ENCODE measurements at regions not wholly inside any gene's neighbourhood (a gene's known extent, or its start where the extent isn't known, plus 50 kb on each side); places are given as distances from the start of the nearest gene placed in this dataset.

GRCh38 chr6:10276106-10276505 is 138.8 kb downstream of the TFAP2A start:
- no peak overlapping the region for H3K4me3 ChIP-seq (ENCODE audit: low read length)
- no peak for TF ChIP-seq CTCF (conservative IDR thresholded peaks at IDR 0.05; ENCODE audit: low read length)
- peak; percentile 25 for DNase-seq (ENCODE audit: low read depth)

GRCh38 chr6:10272591-10272990 is 142.3 kb downstream of the TFAP2A start:
- no peak for TF ChIP-seq CTCF (conservative IDR thresholded peaks at IDR 0.05; ENCODE audit: low read length)
- H3K4me3 ChIP-seq (ENCODE audit: low read length) = no peak overlapping the region
- no peak for DNase-seq (ENCODE audit: low read depth)

- no peak for TF ChIP-seq CTCF (conservative IDR thresholded peaks at IDR 0.05; ENCODE audit: low read length)
- DNase-seq (ENCODE audit: low read depth) = no peak
Observed at GRCh38 chr6:10271982-10272381, 142.9 kb downstream of the TFAP2A start.

GRCh38 chr6:10269814-10270472 is 144.9 kb downstream of the TFAP2A start:
- DNase-seq (ENCODE audit: low read depth) = no peak
- no peak for TF ChIP-seq CTCF (conservative IDR thresholded peaks at IDR 0.05; ENCODE audit: low read length)

More at GRCh38 chr6:10271982-10272381, 142.9 kb downstream of the TFAP2A start:
- H3K4me3 ChIP-seq (ENCODE audit: low read length) = no peak overlapping the region

GRCh38 chr6:10268611-10269310 is 146.1 kb downstream of the TFAP2A start:
- H3K4me3 ChIP-seq (ENCODE audit: low read length) = no peak overlapping the region
- DNase-seq (ENCODE audit: low read depth) = no peak
- no peak for TF ChIP-seq CTCF (conservative IDR thresholded peaks at IDR 0.05; ENCODE audit: low read length)

More at GRCh38 chr6:10269814-10270472, 144.9 kb downstream of the TFAP2A start:
- H3K4me3 ChIP-seq (ENCODE audit: low read length) = no peak overlapping the region

- no peak for TF ChIP-seq CTCF (conservative IDR thresholded peaks at IDR 0.05; ENCODE audit: low read length)
- no peak overlapping the region for H3K4me3 ChIP-seq (ENCODE audit: low read length)
- DNase-seq (ENCODE audit: low read depth) = no peak
Observed at GRCh38 chr6:10268111-10268510, 146.8 kb downstream of the TFAP2A start.

GRCh38 chr6:10266462-10266861 is 148.4 kb downstream of the TFAP2A start:
- H3K4me3 ChIP-seq (ENCODE audit: low read length) = no peak overlapping the region
- no peak for DNase-seq (ENCODE audit: low read depth)
- no peak for TF ChIP-seq CTCF (conservative IDR thresholded peaks at IDR 0.05; ENCODE audit: low read length)

Data from AG10803 (cell line).